ENCODE measurements at regions not wholly inside any gene's neighbourhood (a gene's known extent, or its start where the extent isn't known, plus 50 kb on each side); places are given as distances from the start of the nearest gene placed in this dataset.

GRCh38 chr12:61525331-61525730 is 734.9 kb upstream of the USP15 start:
- Histone ChIP-seq H3K36me3 (ENCODE audit: insufficient read depth, low read length) (no peaks in the 10 kb centered on the region), H3K4me1 (ENCODE audit: insufficient read depth, low read length, poor library complexity, severe bottlenecking) (no peaks in the 10 kb centered on the region), H4K20me1 (ENCODE audit: insufficient read depth, low read length, poor library complexity, severe bottlenecking) (no peaks in the 10 kb centered on the region), H3K9me3 (ENCODE audit: insufficient read depth, low read depth, low read length) (no peaks in the 10 kb centered on the region), H3K9me2 (replicated peaks; ENCODE audit: low read depth, low read length) (no peaks in the 10 kb centered on the region), H3K4me2 (ENCODE audit: low read depth, low read length, poor library complexity, severe bottlenecking) (no peak overlapping the region), H2AFZ (ENCODE audit: low read length) (no peak overlapping the region), H3K9ac (ENCODE audit: low read depth, low read length, poor library complexity, severe bottlenecking) (no peak overlapping the region), H3K4me3 (ENCODE audit: low read length, poor library complexity, severe bottlenecking) (no peak overlapping the region), H3F3A (ENCODE audit: low read depth) (no peaks in the 10 kb centered on the region), H3K27me3 (ENCODE audit: insufficient read depth, low read length, poor library complexity, severe bottlenecking) (no peaks in the 10 kb centered on the region), H3K79me2 (ENCODE audit: insufficient read depth, low read length) (no peaks in the 10 kb centered on the region)
- no peak for TF ChIP-seq CTCF (conservative IDR thresholded peaks at IDR 0.05; ENCODE audit: low read length)
- TF ChIP-seq EZH2phosphoT487 (IDR thresholded peaks at IDR 0.05; ENCODE audit: borderline replicate concordance): no peak

DNA sequence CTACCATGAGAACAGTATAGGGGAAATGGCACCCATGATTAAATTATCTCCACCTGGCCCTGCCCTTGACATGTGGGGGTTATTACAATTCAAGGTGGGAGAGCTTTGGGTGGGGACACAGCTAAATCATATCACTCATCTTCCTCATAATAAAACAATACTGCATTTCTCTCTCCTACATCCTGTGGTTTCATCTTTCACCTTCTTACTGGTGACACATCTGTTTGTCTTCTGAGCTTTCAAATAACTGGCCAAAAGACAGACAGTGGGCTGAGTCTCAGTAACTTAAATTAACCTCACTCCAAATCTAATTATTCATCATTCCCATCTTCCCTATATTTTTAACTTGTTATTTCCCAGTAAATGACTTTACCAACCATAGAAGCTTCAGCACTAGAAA is 729.7 kb upstream of the USP15 start:
- Histone ChIP-seq H3K79me2 (ENCODE audit: insufficient read depth, low read length) (no peaks in the 10 kb centered on the region), H3K4me2 (ENCODE audit: low read depth, low read length, poor library complexity, severe bottlenecking) (no peak overlapping the region), H3F3A (ENCODE audit: low read depth) (no peaks in the 10 kb centered on the region), H2AFZ (ENCODE audit: low read length) (no peak overlapping the region), H3K9me3 (ENCODE audit: insufficient read depth, low read depth, low read length) (no peaks in the 10 kb centered on the region; the same call in 1 of the 2 replicates), H3K9ac (ENCODE audit: low read depth, low read length, poor library complexity, severe bottlenecking) (no peak overlapping the region), H4K20me1 (ENCODE audit: insufficient read depth, low read length, poor library complexity, severe bottlenecking) (no peaks in the 10 kb centered on the region), H3K4me1 (ENCODE audit: insufficient read depth, low read length, poor library complexity, severe bottlenecking) (no peaks in the 10 kb centered on the region), H3K4me3 (ENCODE audit: low read length, poor library complexity, severe bottlenecking) (no peak overlapping the region), H3K9me2 (replicated peaks; ENCODE audit: low read depth, low read length) (no peaks in the 10 kb centered on the region), H3K27me3 (ENCODE audit: insufficient read depth, low read length, poor library complexity, severe bottlenecking) (no peaks in the 10 kb centered on the region), H3K36me3 (ENCODE audit: insufficient read depth, low read length) (no peaks in the 10 kb centered on the region)
- TF ChIP-seq CTCF (conservative IDR thresholded peaks at IDR 0.05; ENCODE audit: low read length) (no peak), EZH2phosphoT487 (IDR thresholded peaks at IDR 0.05; ENCODE audit: borderline replicate concordance) (no peak)

- TF ChIP-seq CTCF (conservative IDR thresholded peaks at IDR 0.05; ENCODE audit: low read length) (no peak), EZH2phosphoT487 (IDR thresholded peaks at IDR 0.05; ENCODE audit: borderline replicate concordance) (no peak)
- H2AFZ ChIP-seq (ENCODE audit: low read length): no peak overlapping the region
These were observed 729.0 kb upstream of the USP15 start for GRCh38 chr12:61531195-61531594.

More at GRCh38 chr12:61531195-61531594, 729.0 kb upstream of the USP15 start:
- Histone ChIP-seq H3K4me1 (ENCODE audit: insufficient read depth, low read length, poor library complexity, severe bottlenecking) (no peaks in the 10 kb centered on the region), H3K4me2 (ENCODE audit: low read depth, low read length, poor library complexity, severe bottlenecking) (no peak overlapping the region), H3K9me2 (replicated peaks; ENCODE audit: low read depth, low read length) (no peaks in the 10 kb centered on the region), H3F3A (ENCODE audit: low read depth) (no peaks in the 10 kb centered on the region), H3K9me3 (ENCODE audit: insufficient read depth, low read depth, low read length) (no peaks in the 10 kb centered on the region; the same call in 1 of the 2 replicates), H3K36me3 (ENCODE audit: insufficient read depth, low read length) (no peaks in the 10 kb centered on the region), H3K27me3 (ENCODE audit: insufficient read depth, low read length, poor library complexity, severe bottlenecking) (no peaks in the 10 kb centered on the region), H3K9ac (ENCODE audit: low read depth, low read length, poor library complexity, severe bottlenecking) (no peak overlapping the region), H4K20me1 (ENCODE audit: insufficient read depth, low read length, poor library complexity, severe bottlenecking) (no peaks in the 10 kb centered on the region), H3K79me2 (ENCODE audit: insufficient read depth, low read length) (no peaks in the 10 kb centered on the region), H3K4me3 (ENCODE audit: low read length, poor library complexity, severe bottlenecking) (no peak overlapping the region)

Data from Loucy (cell line).